OCI-LY3 (cell line): ENCODE measurements at regions not wholly inside any gene's neighbourhood (a gene's known extent, or its start where the extent isn't known, plus 50 kb on each side); places are given as distances from the start of the nearest gene placed in this dataset.
"Not testable (repeated sequence)": the region's sequence is repeated elsewhere in the genome, so short reads cannot be mapped to it uniquely, and the experiment has no call there.

Experiments used
- CTCF ChIP-seq: fragments of 200-600, 300-600 bp; sonication (generic); IDR thresholded peaks from 2 replicates; pipeline ENCODE4 v1.5.1; 2014; ENCODE audit warnings: antibody characterized with exemption, low read length, low read depth
- EZH2phosphoT487 ChIP-seq: fragments of 200-600 bp; shearing (Covaris generic); IDR thresholded peaks from 2 replicates; pipeline ENCODE4 v1.6.1; 2018; ENCODE audit warnings: antibody characterized with exemption, mixed run types, low read depth

GRCh38 chr2:242080575-242081214 is 211.2 kb downstream of the RTP5 start:
- TF ChIP-seq EZH2phosphoT487, CTCF: not testable (repeated sequence)
